ENCODE measurements at regions not wholly inside any gene's neighbourhood (a gene's known extent, or its start where the extent isn't known, plus 50 kb on each side); places are given as distances from the start of the nearest gene placed in this dataset.
"Not testable (repeated sequence)": the region's sequence is repeated elsewhere in the genome, so short reads cannot be mapped to it uniquely, and the experiment has no call there.

- TF ChIP-seq CTCF (IDR thresholded peaks at IDR 0.05; ENCODE audit: poor library complexity); EZH2 (IDR thresholded peaks at IDR 0.05; ENCODE audit: borderline replicate concordance); EZH2phosphoT487 (IDR thresholded peaks at IDR 0.05; ENCODE audit: low read depth, severe bottlenecking, unreplicated experiment): not testable (repeated sequence)
Measured at GRCh38 chr3:69480986-69481385, 95.1 kb upstream of the FRMD4B start.

Measured in hepatocyte (in vitro differentiated cells).